BE2C (cell line): ENCODE measurements at regions not wholly inside any gene's neighbourhood (a gene's known extent, or its start where the extent isn't known, plus 50 kb on each side); places are given as distances from the start of the nearest gene placed in this dataset.

Experiments used
- DNase-seq: peaks from one replicate; pipeline ENCODE4 v3.0.0-alpha.2; 2020
- H3K27me3 ChIP-seq: fragments of 250-450 bp; sonication (Bioruptor Pico); 2 replicates; pipeline ENCODE4 v1.5.1; 2020; ENCODE audit warnings: mild to moderate bottlenecking
- H3K36me3 ChIP-seq: fragments of 250-450 bp; sonication (Bioruptor Pico); 2 replicates; pipeline ENCODE4 v1.5.1; 2020; ENCODE audit warnings: mild to moderate bottlenecking
- H3K4me1 ChIP-seq: fragments of 250-450 bp; sonication (Bioruptor Pico); 2 replicates; pipeline ENCODE4 v1.5.1; 2020
- H3K4me3 ChIP-seq: 2 replicates; pipeline ENCODE4 v1.5.1; 2011; ENCODE audit warnings: low read depth, low read length
- H3K9me3 ChIP-seq: fragments of 250-450 bp; sonication (Bioruptor Pico); 2 replicates; pipeline ENCODE4 v1.5.1; 2020
- TF ChIP-seq, protein P1 (sequence below): IDR thresholded peaks from 2 replicates; pipeline ENCODE4 v1.5.1; 2012; ENCODE audit warnings: mild to moderate bottlenecking, low read depth, low read length

DNA sequence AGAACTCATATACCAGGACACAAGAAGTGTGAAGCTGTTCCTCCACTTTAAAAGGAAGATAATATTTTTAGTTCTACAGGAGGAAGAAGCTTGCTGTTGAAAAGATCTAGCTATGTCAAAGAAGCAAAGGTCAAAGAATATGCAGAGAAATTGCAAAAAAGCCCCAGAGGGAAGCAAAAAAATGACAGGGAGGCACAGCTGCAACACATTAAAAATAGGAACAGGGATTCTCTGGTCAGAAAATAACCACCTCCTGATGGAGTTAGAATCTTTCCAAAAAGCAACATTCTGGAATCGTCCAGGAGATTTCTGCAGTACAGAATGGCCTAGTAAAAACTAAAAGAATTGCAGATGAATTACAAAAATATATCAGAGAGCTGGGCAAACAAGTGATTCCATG lies 238.9 kb upstream of the PRMT6 start:
- TF ChIP-seq, protein P1, sequence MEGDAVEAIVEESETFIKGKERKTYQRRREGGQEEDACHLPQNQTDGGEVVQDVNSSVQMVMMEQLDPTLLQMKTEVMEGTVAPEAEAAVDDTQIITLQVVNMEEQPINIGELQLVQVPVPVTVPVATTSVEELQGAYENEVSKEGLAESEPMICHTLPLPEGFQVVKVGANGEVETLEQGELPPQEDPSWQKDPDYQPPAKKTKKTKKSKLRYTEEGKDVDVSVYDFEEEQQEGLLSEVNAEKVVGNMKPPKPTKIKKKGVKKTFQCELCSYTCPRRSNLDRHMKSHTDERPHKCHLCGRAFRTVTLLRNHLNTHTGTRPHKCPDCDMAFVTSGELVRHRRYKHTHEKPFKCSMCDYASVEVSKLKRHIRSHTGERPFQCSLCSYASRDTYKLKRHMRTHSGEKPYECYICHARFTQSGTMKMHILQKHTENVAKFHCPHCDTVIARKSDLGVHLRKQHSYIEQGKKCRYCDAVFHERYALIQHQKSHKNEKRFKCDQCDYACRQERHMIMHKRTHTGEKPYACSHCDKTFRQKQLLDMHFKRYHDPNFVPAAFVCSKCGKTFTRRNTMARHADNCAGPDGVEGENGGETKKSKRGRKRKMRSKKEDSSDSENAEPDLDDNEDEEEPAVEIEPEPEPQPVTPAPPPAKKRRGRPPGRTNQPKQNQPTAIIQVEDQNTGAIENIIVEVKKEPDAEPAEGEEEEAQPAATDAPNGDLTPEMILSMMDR, result no peak
- no peaks in the 10 kb centered on the region for H3K9me3 ChIP-seq
- no peaks in the 10 kb centered on the region for H3K4me1 ChIP-seq
- no peak overlapping the region for H3K4me3 ChIP-seq
- no peaks in the 10 kb centered on the region for H3K27me3 ChIP-seq
- no peak for DNase-seq
- H3K36me3 ChIP-seq, result no peaks in the 10 kb centered on the region

DNA sequence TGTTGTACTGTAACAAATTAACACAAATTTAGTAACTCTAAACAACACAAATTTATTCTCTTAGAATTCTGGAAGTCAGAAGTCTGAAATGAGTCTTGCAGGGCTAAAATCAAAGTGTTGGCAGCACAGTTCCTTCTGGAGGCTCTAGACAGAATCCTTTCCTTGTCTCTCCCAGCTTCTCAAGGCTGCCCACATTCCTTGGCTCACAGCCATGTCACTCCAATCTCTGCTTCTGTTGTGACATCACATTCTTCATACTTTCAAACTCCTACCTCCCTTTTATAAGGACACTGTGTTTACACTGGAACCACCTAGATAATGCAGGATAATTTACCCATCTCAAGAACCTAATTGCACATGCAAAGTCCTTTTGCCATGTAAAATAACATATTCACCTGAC lies 225.0 kb upstream of the PRMT6 start:
- no peak for DNase-seq
- Histone ChIP-seq H3K27me3 (no peaks in the 10 kb centered on the region), H3K36me3 (no peaks in the 10 kb centered on the region), H3K4me3 (no peak overlapping the region), H3K9me3 (no peaks in the 10 kb centered on the region), H3K4me1 (no peaks in the 10 kb centered on the region)
- TF ChIP-seq, protein P1, result no peak

DNA sequence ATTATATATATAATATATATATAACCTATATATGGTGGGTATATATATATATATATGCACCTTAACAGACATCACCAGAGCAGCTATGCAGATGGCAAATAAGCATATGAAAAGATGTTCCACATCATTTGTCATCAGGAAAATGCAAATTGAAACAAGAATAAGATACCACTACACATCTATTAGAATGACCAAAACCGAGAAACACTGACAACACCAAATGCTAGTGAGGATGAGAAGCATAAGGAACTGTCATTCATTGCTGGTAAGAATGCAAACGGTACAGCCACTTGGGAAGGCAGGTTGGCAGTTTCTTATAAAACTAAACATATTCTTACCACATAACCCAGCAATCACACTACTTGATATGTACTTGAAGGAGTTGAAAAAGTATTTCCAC lies 219.8 kb upstream of the PRMT6 start:
- Histone ChIP-seq H3K9me3 (no peaks in the 10 kb centered on the region), H3K36me3 (no peaks in the 10 kb centered on the region), H3K4me1 (no peaks in the 10 kb centered on the region), H3K27me3 (no peaks in the 10 kb centered on the region), H3K4me3 (no peak overlapping the region)
- no peak for DNase-seq
- TF ChIP-seq, protein P1, result no peak

DNA sequence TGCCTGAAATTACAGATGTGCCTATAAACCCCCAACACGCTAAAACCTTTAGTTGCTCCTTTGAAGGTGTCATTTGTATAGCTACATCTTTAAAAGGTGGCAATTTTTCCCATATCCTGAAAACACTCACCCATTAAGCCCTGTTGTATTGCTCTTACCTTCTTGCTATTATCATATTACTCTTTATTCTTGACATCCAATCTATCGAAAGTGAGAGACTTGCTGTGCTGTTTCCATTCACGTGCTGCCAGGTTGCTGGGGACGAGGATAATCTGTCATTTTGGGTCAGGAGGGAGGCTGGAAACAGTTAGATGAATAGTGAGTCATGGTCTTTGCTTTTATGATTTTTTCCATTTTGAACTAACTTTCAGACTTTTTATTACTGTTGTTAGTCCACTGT lies 213.0 kb upstream of the PRMT6 start:
- Histone ChIP-seq H3K4me3 (no peak overlapping the region), H3K27me3 (no peaks in the 10 kb centered on the region), H3K36me3 (no peaks in the 10 kb centered on the region), H3K9me3 (no peaks in the 10 kb centered on the region), H3K4me1 (no peaks in the 10 kb centered on the region)
- DNase-seq, result no peak
- TF ChIP-seq, protein P1, result no peak

DNA sequence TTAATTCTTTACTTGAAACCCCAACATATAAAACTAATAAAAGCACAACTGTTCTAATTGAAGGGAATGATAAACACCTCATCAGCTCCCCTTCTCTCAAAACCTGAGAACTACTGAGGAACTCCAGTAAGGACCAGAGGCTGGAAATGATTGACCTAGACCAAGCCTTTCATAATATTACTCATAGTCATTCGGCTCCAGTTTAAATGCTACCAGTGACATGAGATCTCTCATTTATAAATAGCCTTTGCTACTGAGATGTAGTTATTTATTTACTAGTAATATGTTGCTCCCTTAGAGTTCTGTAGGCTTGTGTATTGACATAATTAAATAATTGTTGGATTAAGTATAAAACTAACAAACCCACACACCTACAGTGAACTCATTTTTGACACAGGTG lies 209.8 kb upstream of the PRMT6 start:
- Histone ChIP-seq H3K36me3 (no peaks in the 10 kb centered on the region), H3K4me3 (no peak overlapping the region), H3K9me3 (no peaks in the 10 kb centered on the region), H3K4me1 (no peaks in the 10 kb centered on the region), H3K27me3 (no peaks in the 10 kb centered on the region)
- TF ChIP-seq, protein P1, result no peak
- DNase-seq, result no peak

DNA sequence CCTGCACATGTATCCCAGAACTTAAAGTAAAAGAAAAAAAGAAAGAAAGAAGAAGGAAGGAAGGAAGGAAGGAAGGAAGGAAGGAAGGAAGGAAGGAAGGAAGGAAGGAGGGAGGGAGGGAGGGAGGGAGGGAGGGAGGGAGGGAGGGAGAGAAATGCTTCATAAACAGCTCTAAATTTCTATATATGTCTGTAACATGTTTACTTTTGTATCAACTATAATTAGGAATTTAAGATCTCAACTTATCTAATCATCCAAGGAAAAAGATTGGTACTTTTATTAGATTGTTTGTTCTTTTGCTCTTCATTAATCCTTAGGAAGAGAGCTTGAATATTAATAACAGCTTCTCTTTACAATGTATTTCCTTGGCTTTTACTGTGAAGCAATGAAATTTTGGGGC lies 195.4 kb upstream of the PRMT6 start:
- Histone ChIP-seq H3K9me3 (no peaks in the 10 kb centered on the region), H3K36me3 (no peaks in the 10 kb centered on the region), H3K27me3 (no peaks in the 10 kb centered on the region), H3K4me1 (no peaks in the 10 kb centered on the region), H3K4me3 (no peak overlapping the region)
- TF ChIP-seq, protein P1, result no peak
- no peak for DNase-seq
